GM23248 (cell line): ENCODE measurements at regions not wholly inside any gene's neighbourhood (a gene's known extent, or its start where the extent isn't known, plus 50 kb on each side); places are given as distances from the start of the nearest gene placed in this dataset.
"Not testable (repeated sequence)": the region's sequence is repeated elsewhere in the genome, so short reads cannot be mapped to it uniquely, and the experiment has no call there.

Experiments used
- DNase-seq: peaks from one replicate; pipeline ENCODE4 v3.0.0-alpha.2; 2015
- H2AFZ ChIP-seq: fragments of 200-600 bp; sonication (generic); 2 replicates; pipeline ENCODE4 v1.6.1; 2016; ENCODE audit warnings: antibody characterized with exemption
- H3F3A ChIP-seq: fragments of 200-600 bp; sonication (generic); 2 replicates; pipeline ENCODE4 v1.6.1; 2016; ENCODE audit warnings: mild to moderate bottlenecking, antibody characterized with exemption, mixed run types; ENCODE audit not compliant: insufficient read depth
- H3K27ac ChIP-seq: fragments of 200-600 bp; sonication (generic); 2 replicates; pipeline ENCODE4 v1.5.1; 2016; ENCODE audit warnings: mild to moderate bottlenecking
- H3K27me3 ChIP-seq: fragments of 200-600 bp; sonication (generic); replicated peaks from 2 replicates; pipeline ENCODE4 v1.6.1; 2016; ENCODE audit warnings: mild to moderate bottlenecking; ENCODE audit not compliant: insufficient read depth
- H3K36me3 ChIP-seq: fragments of 200-600 bp; sonication (generic); 2 replicates; pipeline ENCODE4 v1.6.1; 2016; ENCODE audit warnings: low read depth, mild to moderate bottlenecking
- H3K4me1 ChIP-seq: fragments of 200-600 bp; sonication (generic); 2 replicates; pipeline ENCODE4 v1.6.1; 2016; ENCODE audit warnings: mild to moderate bottlenecking; ENCODE audit not compliant: insufficient read depth
- H3K4me2 ChIP-seq: fragments of 200-600 bp; sonication (generic); one replicate; pipeline ENCODE4 v1.6.1; 2016; ENCODE audit warnings: mild to moderate bottlenecking; ENCODE audit not compliant: unreplicated experiment
- H3K4me3 ChIP-seq: fragments of 200-600 bp; sonication (generic); 2 replicates; pipeline ENCODE4 v1.5.1; 2016; ENCODE audit warnings: mild to moderate bottlenecking
- H3K79me2 ChIP-seq: fragments of 200-600 bp; sonication (generic); 2 replicates; pipeline ENCODE4 v1.6.1; 2016; ENCODE audit warnings: mild to moderate bottlenecking; ENCODE audit not compliant: insufficient read depth
- H3K9ac ChIP-seq: fragments of 200-600 bp; sonication (generic); 2 replicates; pipeline ENCODE4 v1.6.1; 2016; ENCODE audit warnings: mild to moderate bottlenecking
- H3K9me2 ChIP-seq: fragments of 200-600 bp; sonication (generic); 2 replicates; pipeline ENCODE4 v1.6.1; 2016; ENCODE audit warnings: mixed run types, mild to moderate bottlenecking, moderate library complexity; ENCODE audit not compliant: insufficient read depth
- H3K9me3 ChIP-seq: fragments of 200-600 bp; sonication (generic); one replicate; pipeline ENCODE4 v1.6.1; 2017; ENCODE audit warnings: low read depth
- H4K20me1 ChIP-seq: fragments of 200-600 bp; sonication (generic); 2 replicates; pipeline ENCODE4 v1.6.0; 2016; ENCODE audit not compliant: insufficient read depth
- EZH2 ChIP-seq: fragments of 200-600 bp; sonication (generic); IDR thresholded peaks from 2 replicates; pipeline ENCODE4 v1.6.1; 2018; ENCODE audit warnings: antibody characterized with exemption, mild to moderate bottlenecking; ENCODE audit not compliant: insufficient read depth, poor library complexity, severe bottlenecking
- EZH2phosphoT487 ChIP-seq: fragments of 200-600 bp; sonication (generic); IDR thresholded peaks from 2 replicates; pipeline ENCODE4 v1.6.1; 2018; ENCODE audit warnings: antibody characterized with exemption, moderate library complexity, mild to moderate bottlenecking, low read depth; ENCODE audit not compliant: insufficient read depth
- WGBS, 2 experiments: methylation state at CpG; one replicate each; pipeline ENCODE4 v1.1.6; 2015 to 2017; ENCODE audit warnings: low lambda C conversion rate in 2 of 2, low coverage in 1 of 2; ENCODE audit errors: missing lambda C conversion rate in 2 of 2; 5-methylcytosine and 5-hydroxymethylcytosine counted together
- in situ Hi-C: fragments of 300-500 bp; cut with MboI; formaldehyde crosslinking; loops from 2 replicates; pipeline ENCODE4 v1.15.0; 2020

GRCh38 chr19:14322889-14323463 lies 58.3 kb upstream of the ADGRE5 start:
- Histone ChIP-seq H3K4me1 (no peaks in the 10 kb centered on the region), H3K36me3 (no peaks in the 10 kb centered on the region), H4K20me1 (no peaks in the 10 kb centered on the region), H3K4me3 (no peak overlapping the region), H3K79me2 (no peaks in the 10 kb centered on the region), H3K9ac (no peak overlapping the region), H3F3A (no peaks in the 10 kb centered on the region), H3K27ac (no peak overlapping the region), H3K9me2 (no peaks in the 10 kb centered on the region), H3K4me2 (no peak overlapping the region), H3K27me3 (peaks cover 5% of the 10 kb centered on the region), H2AFZ (no peak overlapping the region), H3K9me3 (no peaks in the 10 kb centered on the region)
- in situ Hi-C loops = no loop called here
- TF ChIP-seq EZH2phosphoT487 (no peak), EZH2 (no peak)
- DNase-seq = no peak
- WGBS, 2 experiments = 82 to 89% methylated on average over 7 of the region's 7 CpGs

DNA sequence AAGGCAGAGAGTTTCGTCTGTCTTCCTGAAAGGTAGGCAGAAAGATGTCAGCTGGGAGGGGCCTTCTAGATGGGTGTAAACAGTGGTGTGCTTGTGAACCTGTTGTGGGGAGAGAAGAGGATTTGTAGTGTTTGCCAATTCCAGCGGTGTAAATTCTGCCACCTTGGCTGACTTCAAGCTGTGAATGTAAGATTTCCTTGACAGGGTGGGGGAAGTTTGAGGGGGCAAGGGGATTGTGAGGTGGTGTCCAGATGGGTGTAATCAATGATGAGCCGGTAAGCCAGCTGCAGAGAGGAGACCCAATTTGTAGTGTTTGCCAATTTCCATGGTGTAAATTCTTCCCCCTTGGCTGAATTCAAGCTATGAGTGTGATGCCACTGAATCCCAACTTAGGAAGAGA lies 61.0 kb upstream of the ADGRE5 start:
- H3F3A ChIP-seq = no peaks in the 10 kb centered on the region
- WGBS, 2 experiments = 61 to 65% methylated on average over 3 of the region's 3 CpGs
- no peaks in the 10 kb centered on the region for H3K9me2 ChIP-seq
- H3K9ac ChIP-seq = no peak overlapping the region
- H3K27ac ChIP-seq = no peak overlapping the region
- H3K27me3 ChIP-seq = peaks cover 5% of the 10 kb centered on the region
- H3K4me3 ChIP-seq = no peak overlapping the region
- no peaks in the 10 kb centered on the region for H3K79me2 ChIP-seq
- H3K4me2 ChIP-seq = no peak overlapping the region
- in situ Hi-C loops = no loop called here
- no peak for TF ChIP-seq EZH2phosphoT487
- no peak for TF ChIP-seq EZH2
- H2AFZ ChIP-seq = no peak overlapping the region
- H3K36me3 ChIP-seq = no peaks in the 10 kb centered on the region
- H3K4me1 ChIP-seq = no peaks in the 10 kb centered on the region
- H3K9me3 ChIP-seq = no peaks in the 10 kb centered on the region
- DNase-seq = no peak
- H4K20me1 ChIP-seq = no peaks in the 10 kb centered on the region

GRCh38 chr19:14319720-14320119 lies 61.5 kb upstream of the ADGRE5 start:
- H3K4me1 ChIP-seq, H3F3A ChIP-seq, H3K4me2 ChIP-seq, H3K4me3 ChIP-seq, H2AFZ ChIP-seq, DNase-seq, H3K9me2 ChIP-seq, H3K9me3 ChIP-seq, H4K20me1 ChIP-seq, H3K79me2 ChIP-seq, H3K27me3 ChIP-seq, H3K27ac ChIP-seq, H3K9ac ChIP-seq, H3K36me3 ChIP-seq, in situ Hi-C loops: not testable (repeated sequence)
- WGBS, 2 experiments = 89% methylated on average over 6 of the region's 6 CpGs

GRCh38 chr19:14318873-14319272 lies 62.4 kb upstream of the ADGRE5 start:
- no peaks in the 10 kb centered on the region for H3K9me2 ChIP-seq
- TF ChIP-seq EZH2 (no peak), EZH2phosphoT487 (no peak)
- no peak overlapping the region for H2AFZ ChIP-seq
- H3K27me3 ChIP-seq = peaks cover 5% of the 10 kb centered on the region; the same call in 1 of the 2 replicates
- no peak overlapping the region for H3K4me3 ChIP-seq
- H3K4me1 ChIP-seq = no peaks in the 10 kb centered on the region
- no peaks in the 10 kb centered on the region for H4K20me1 ChIP-seq
- H3K4me2 ChIP-seq = no peak overlapping the region
- H3K9me3 ChIP-seq = no peaks in the 10 kb centered on the region
- no peaks in the 10 kb centered on the region for H3K79me2 ChIP-seq
- in situ Hi-C loops = no loop called here
- 35 to 36% methylated on average over 12 of the region's 12 CpGs for WGBS, 2 experiments
- H3K9ac ChIP-seq = no peak overlapping the region
- no peaks in the 10 kb centered on the region for H3F3A ChIP-seq
- no peak for DNase-seq
- no peaks in the 10 kb centered on the region for H3K36me3 ChIP-seq
- H3K27ac ChIP-seq = no peak overlapping the region

DNA sequence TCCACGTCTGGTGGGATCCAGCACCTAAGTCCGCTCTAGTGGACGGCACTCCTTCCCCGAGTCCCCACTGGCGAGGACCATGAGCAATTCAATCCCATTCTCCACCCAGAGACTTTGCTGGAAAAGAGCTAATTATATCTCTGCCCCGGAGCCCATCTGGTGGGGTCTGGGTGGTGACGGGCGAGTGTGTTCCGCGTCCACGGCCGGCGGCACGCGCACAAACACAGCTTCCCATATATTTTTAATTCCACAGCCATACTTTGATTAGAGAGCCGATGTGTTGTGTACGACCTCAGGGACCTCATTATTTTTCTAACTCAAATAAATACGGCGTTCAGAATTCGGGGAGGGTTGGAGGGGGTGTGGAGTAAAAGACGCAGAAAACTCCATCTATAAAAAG lies 64.1 kb upstream of the ADGRE5 start:
- Histone ChIP-seq H3K4me2 (no peak overlapping the region), H3K27ac (no peak overlapping the region), H3K9ac (no peak overlapping the region), H3K79me2 (no peaks in the 10 kb centered on the region), H3F3A (no peaks in the 10 kb centered on the region), H4K20me1 (no peaks in the 10 kb centered on the region), H2AFZ (no peak overlapping the region), H3K9me2 (no peaks in the 10 kb centered on the region), H3K9me3 (no peaks in the 10 kb centered on the region), H3K4me1 (no peaks in the 10 kb centered on the region), H3K36me3 (no peaks in the 10 kb centered on the region), H3K27me3 (no peaks in the 10 kb centered on the region; the same call in 1 of the 2 replicates), H3K4me3 (no peak overlapping the region)
- 69 to 72% methylated on average over 21 of the region's 21 CpGs for WGBS, 2 experiments
- DNase-seq = no peak
- TF ChIP-seq EZH2phosphoT487 (no peak), EZH2 (no peak)
- in situ Hi-C loops = no loop called here
